GM12878 (cell line): ENCODE measurements at regions not wholly inside any gene's neighbourhood (a gene's known extent, or its start where the extent isn't known, plus 50 kb on each side); places are given as distances from the start of the nearest gene placed in this dataset.

Experiments
- HSF1 ChIP-seq: fragments of 150-350 bp; IDR thresholded peaks from 2 replicates; pipeline ENCODE4 v1.6.1; 2014; ENCODE audit warnings: mild to moderate bottlenecking, low read depth, low read length
- PBX3 ChIP-seq: IDR thresholded peaks from 2 replicates; pipeline ENCODE4 v1.6.1; 2011; ENCODE audit warnings: mild to moderate bottlenecking, low read depth, low read length, moderate library complexity; ENCODE audit not compliant: insufficient replicate concordance
- SMAD1 ChIP-seq: fragments of 450-650 bp; IDR thresholded peaks from 2 replicates; pipeline ENCODE4 v1.6.1; 2018; ENCODE audit warnings: mild to moderate bottlenecking, low read depth; ENCODE audit not compliant: partially characterized antibody
- SMARCA5 ChIP-seq: fragments of 450-650 bp; IDR thresholded peaks from 2 replicates; pipeline ENCODE4 v1.6.1; 2017; ENCODE audit warnings: mild to moderate bottlenecking
- ZSCAN29 ChIP-seq: fragments of 450-650 bp; IDR thresholded peaks from 2 replicates; pipeline ENCODE4 v1.6.1; 2017; ENCODE audit warnings: mild to moderate bottlenecking, moderate library complexity

GRCh38 chr12:131381716-131382430, 329.0 kb upstream of the SFSWAP start:
- TF ChIP-seq HSF1 (no peak), SMAD1 (no peak), SMARCA5 (no peak), ZSCAN29 (no peak), PBX3 (no peak)
